ENCODE measurements at regions not wholly inside any gene's neighbourhood (a gene's known extent, or its start where the extent isn't known, plus 50 kb on each side); places are given as distances from the start of the nearest gene placed in this dataset.

- TF ChIP-seq CTCF (IDR thresholded peaks at IDR 0.05; ENCODE audit: insufficient read depth, low read length, poor library complexity, severe bottlenecking): no peak
- TF ChIP-seq EZH2phosphoT487 (conservative IDR thresholded peaks at IDR 0.05; ENCODE audit: low read length): no peak
Observed at GRCh38 chr5:8299716-8300115, 430.8 kb downstream of the MTRR start.
